Stimulated activated CD8-positive, alpha-beta memory T cell treated with anti-CD3 and anti-CD28 coated beads, Interleukin-2, amount 100 ng/mL, for 48 hours (primary cell): ENCODE measurements at regions not wholly inside any gene's neighbourhood (a gene's known extent, or its start where the extent isn't known, plus 50 kb on each side); places are given as distances from the start of the nearest gene placed in this dataset.

Experiments used
- DNase-seq, 2 donors: peaks; one replicate each; pipeline ENCODE4 v3.0.0-alpha.2; 2020; ENCODE audit warnings: low read depth in 2 of 2

- DNase-seq, result no peak
Measured at GRCh38 chr3:27590437-27591298, 106.5 kb upstream of the SLC4A7 start.

- no peak for DNase-seq
Measured at GRCh38 chr3:27589795-27590194, 105.6 kb upstream of the SLC4A7 start.

- no peak for DNase-seq
Measured at GRCh38 chr3:27585429-27585828, 101.2 kb upstream of the SLC4A7 start.

GRCh38 chr3:27584874-27585273 lies 100.7 kb upstream of the SLC4A7 start:
- no peak for DNase-seq

GRCh38 chr3:27581852-27582251 lies 97.7 kb upstream of the SLC4A7 start:
- DNase-seq, result no peak

- DNase-seq, result no peak
Measured at GRCh38 chr3:27578032-27578431, 93.8 kb upstream of the SLC4A7 start.

GRCh38 chr3:27577504-27577903 lies 93.3 kb upstream of the SLC4A7 start:
- no peak for DNase-seq

GRCh38 chr3:27576171-27576570 lies 92.0 kb upstream of the SLC4A7 start:
- DNase-seq, result no peak

GRCh38 chr3:27575499-27575898 lies 91.3 kb upstream of the SLC4A7 start:
- DNase-seq, result no peak

- no peak for DNase-seq
Measured at GRCh38 chr3:27574438-27574795, 90.2 kb upstream of the SLC4A7 start.

- no peak for DNase-seq
Measured at GRCh38 chr3:27573780-27574437, 89.7 kb upstream of the SLC4A7 start.

GRCh38 chr3:27573138-27573537 lies 89.0 kb upstream of the SLC4A7 start:
- DNase-seq, result no peak

GRCh38 chr3:27571345-27571744 lies 87.2 kb upstream of the SLC4A7 start:
- no peak for DNase-seq

GRCh38 chr3:27570421-27571106 lies 86.4 kb upstream of the SLC4A7 start:
- DNase-seq, result no peak

GRCh38 chr3:27568393-27568792 lies 84.2 kb upstream of the SLC4A7 start:
- no peak for DNase-seq

- no peak for DNase-seq
Measured at GRCh38 chr3:27567251-27567650, 83.1 kb upstream of the SLC4A7 start.

- DNase-seq, result no peak
Measured at GRCh38 chr3:27565201-27565852, 81.1 kb upstream of the SLC4A7 start.

- no peak for DNase-seq
Measured at GRCh38 chr3:27561576-27561975, 77.4 kb upstream of the SLC4A7 start.

GRCh38 chr3:27560484-27561056 lies 76.4 kb upstream of the SLC4A7 start:
- no peak for DNase-seq

GRCh38 chr3:27559835-27560234 lies 75.7 kb upstream of the SLC4A7 start:
- no peak for DNase-seq

- no peak for DNase-seq
Measured at GRCh38 chr3:27559381-27559780, 75.2 kb upstream of the SLC4A7 start.

- no peak for DNase-seq
Measured at GRCh38 chr3:27557411-27557810, 73.2 kb upstream of the SLC4A7 start.
